ENCODE measurements at regions not wholly inside any gene's neighbourhood (a gene's known extent, or its start where the extent isn't known, plus 50 kb on each side); places are given as distances from the start of the nearest gene placed in this dataset.
"Not testable (repeated sequence)": the region's sequence is repeated elsewhere in the genome, so short reads cannot be mapped to it uniquely, and the experiment has no call there.

DNA sequence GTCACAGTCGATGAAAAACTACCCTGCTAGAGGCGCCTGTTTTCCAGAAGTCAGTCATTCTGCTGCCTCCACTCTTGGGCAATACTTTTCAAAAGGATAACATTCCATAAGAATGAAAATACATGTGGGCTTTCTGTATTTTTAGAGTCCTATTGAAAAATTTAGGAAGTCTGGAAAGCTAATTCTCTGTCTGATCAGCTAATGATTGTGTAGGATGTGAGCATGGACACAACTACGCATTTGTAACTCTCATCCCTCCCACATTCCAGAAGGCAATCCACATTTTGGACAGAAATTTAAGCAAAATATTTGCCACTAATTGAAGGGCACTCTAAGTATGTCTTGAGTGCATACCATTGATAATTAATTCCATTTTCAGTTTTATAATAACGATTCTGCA lies 63.5 kb upstream of the MXRA5 start:
- H3K27me3 ChIP-seq (ENCODE audit: control insufficient read depth in 2 of 2, insufficient read depth in 2 of 2, low read length in 2 of 2); H3K27ac ChIP-seq (ENCODE audit: insufficient read depth, low read depth, low read length); dilution Hi-C loops (cut with MboI; ENCODE audit: extremely low pct_ligation_motif_present, low sequenced_read_pairs); H2AFZ ChIP-seq (ENCODE audit: low read depth, low read length); H3K9me3 ChIP-seq (replicated peaks; ENCODE audit: control insufficient read depth, insufficient read depth, low read length); H4K20me1 ChIP-seq (replicated peaks; ENCODE audit: control insufficient read depth, extremely low read depth, insufficient read depth, low read length); H3K4me3 ChIP-seq (replicated peaks in 1 of 3; ENCODE audit: insufficient read depth in 1 of 3, low read depth in 1 of 3, low read length in 3 of 3); H3K36me3 ChIP-seq (ENCODE audit: control insufficient read depth in 2 of 2, extremely low read depth in 1 of 2, insufficient read depth in 2 of 2, low read length in 2 of 2); H3K9me1 ChIP-seq (replicated peaks; ENCODE audit: control insufficient read depth, extremely low read depth, insufficient read depth, low read length); CTCF ChIA-PET; DNase-seq (ENCODE audit: low read depth, low spot score); H3K4me2 ChIP-seq (ENCODE audit: insufficient read depth, low read length); H3K79me2 ChIP-seq (ENCODE audit: control insufficient read depth, insufficient read depth, low read length); H3K9ac ChIP-seq (replicated peaks; ENCODE audit: extremely low read depth, insufficient read depth, low read length); POLR2A ChIA-PET; H3K4me1 ChIP-seq (ENCODE audit: control insufficient read depth, extremely low read depth, insufficient read depth, low read length); intact Hi-C loops (cut with micrococcal nuclease); FAIRE-seq; BruUV-seq (replicated peaks): not testable (repeated sequence)

DNA sequence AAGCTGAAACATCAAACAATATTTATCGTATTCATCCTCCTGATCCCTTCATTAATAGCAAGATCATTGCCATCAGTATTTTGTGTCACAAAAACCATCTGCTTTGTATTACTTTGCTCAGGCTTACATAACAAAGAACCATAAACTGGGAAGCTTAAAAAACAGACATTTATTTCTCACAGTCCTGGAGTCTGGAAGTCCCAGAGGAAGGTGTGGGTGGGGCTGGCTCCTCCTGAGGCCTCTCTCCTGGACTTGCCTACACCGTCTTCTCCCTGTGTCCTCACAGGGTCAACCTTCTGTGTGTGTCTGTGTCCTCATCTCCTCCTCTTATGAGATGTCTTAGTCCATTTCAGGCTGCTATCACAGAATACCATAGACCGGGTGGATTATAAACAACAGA lies 61.3 kb upstream of the MXRA5 start:
- no peak for TF ChIP-seq POLR2AphosphoS5 (IDR thresholded peaks at IDR 0.05; ENCODE audit: insufficient read depth, low read depth, low read length)
- TF ChIP-seq POLR2A (IDR thresholded peaks at IDR 0.05; ENCODE audit: low read depth, low read length) = no peak
- TF ChIP-seq GATA2 (IDR thresholded peaks at IDR 0.05; ENCODE audit: insufficient read depth, insufficient read length, low read depth, low read length) = no peak
- TF ChIP-seq, protein P1, sequence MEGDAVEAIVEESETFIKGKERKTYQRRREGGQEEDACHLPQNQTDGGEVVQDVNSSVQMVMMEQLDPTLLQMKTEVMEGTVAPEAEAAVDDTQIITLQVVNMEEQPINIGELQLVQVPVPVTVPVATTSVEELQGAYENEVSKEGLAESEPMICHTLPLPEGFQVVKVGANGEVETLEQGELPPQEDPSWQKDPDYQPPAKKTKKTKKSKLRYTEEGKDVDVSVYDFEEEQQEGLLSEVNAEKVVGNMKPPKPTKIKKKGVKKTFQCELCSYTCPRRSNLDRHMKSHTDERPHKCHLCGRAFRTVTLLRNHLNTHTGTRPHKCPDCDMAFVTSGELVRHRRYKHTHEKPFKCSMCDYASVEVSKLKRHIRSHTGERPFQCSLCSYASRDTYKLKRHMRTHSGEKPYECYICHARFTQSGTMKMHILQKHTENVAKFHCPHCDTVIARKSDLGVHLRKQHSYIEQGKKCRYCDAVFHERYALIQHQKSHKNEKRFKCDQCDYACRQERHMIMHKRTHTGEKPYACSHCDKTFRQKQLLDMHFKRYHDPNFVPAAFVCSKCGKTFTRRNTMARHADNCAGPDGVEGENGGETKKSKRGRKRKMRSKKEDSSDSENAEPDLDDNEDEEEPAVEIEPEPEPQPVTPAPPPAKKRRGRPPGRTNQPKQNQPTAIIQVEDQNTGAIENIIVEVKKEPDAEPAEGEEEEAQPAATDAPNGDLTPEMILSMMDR (IDR thresholded peaks at IDR 0.05; ENCODE audit: extremely low read depth in 1 of 2, insufficient read depth in 1 of 2, low read depth in 1 of 2, low read length in 2 of 2) = no peak
- TF ChIP-seq MYC (IDR thresholded peaks at IDR 0.05; ENCODE audit: low read depth, low read length) = no peak
- TF ChIP-seq FOS (IDR thresholded peaks at IDR 0.05; ENCODE audit: borderline replicate concordance, insufficient read depth, low read length) = no peak
- TF ChIP-seq EZH2 (IDR thresholded peaks at IDR 0.05; ENCODE audit: borderline replicate concordance, low read depth, low read length, severe bottlenecking) = no peak
- TF ChIP-seq MAX (IDR thresholded peaks at IDR 0.05; ENCODE audit: insufficient read depth, insufficient read length) = no peak
- no peak for TF ChIP-seq JUN (IDR thresholded peaks at IDR 0.05; ENCODE audit: borderline replicate concordance, insufficient read depth, insufficient read length, low read depth)
- H3K27ac ChIP-seq (ENCODE audit: insufficient read depth, low read depth, low read length) = no peak overlapping the region
- no peak overlapping the region for H3K4me2 ChIP-seq (ENCODE audit: insufficient read depth, low read length)
- H3K9me1 ChIP-seq (replicated peaks; ENCODE audit: control insufficient read depth, extremely low read depth, insufficient read depth, low read length) = no peaks in the 10 kb centered on the region
- H3K9ac ChIP-seq (replicated peaks; ENCODE audit: extremely low read depth, insufficient read depth, low read length) = no peak overlapping the region
- no peaks in the 10 kb centered on the region for H3K36me3 ChIP-seq (ENCODE audit: control insufficient read depth in 2 of 2, extremely low read depth in 1 of 2, insufficient read depth in 2 of 2, low read length in 2 of 2)
- DNase-seq (ENCODE audit: low read depth, low spot score) (no peak), FAIRE-seq (no peak)
- no peaks in the 10 kb centered on the region for H3K4me1 ChIP-seq (ENCODE audit: control insufficient read depth, extremely low read depth, insufficient read depth, low read length)
- no peak overlapping the region for H3K4me3 ChIP-seq (replicated peaks in 1 of 3; ENCODE audit: insufficient read depth in 1 of 3, low read depth in 1 of 3, low read length in 3 of 3)
- H4K20me1 ChIP-seq (replicated peaks; ENCODE audit: control insufficient read depth, extremely low read depth, insufficient read depth, low read length) = no peaks in the 10 kb centered on the region
- no peaks in the 10 kb centered on the region for H3K79me2 ChIP-seq (ENCODE audit: control insufficient read depth, insufficient read depth, low read length)
- dilution Hi-C loops (cut with MboI; ENCODE audit: extremely low pct_ligation_motif_present, low sequenced_read_pairs) (no loop called here), intact Hi-C loops (cut with micrococcal nuclease) (no loop called here)
- POLR2A ChIA-PET = no interaction called here
- no peak overlapping the region for H2AFZ ChIP-seq (ENCODE audit: low read depth, low read length)
- H3K9me3 ChIP-seq (replicated peaks; ENCODE audit: control insufficient read depth, insufficient read depth, low read length) = no peaks in the 10 kb centered on the region
- no peaks in the 10 kb centered on the region for H3K27me3 ChIP-seq (ENCODE audit: control insufficient read depth in 2 of 2, insufficient read depth in 2 of 2, low read length in 2 of 2)
- CTCF ChIA-PET = no interaction called here
- no TSS peak for BruUV-seq (replicated peaks)
